ENCODE measurements at regions not wholly inside any gene's neighbourhood (a gene's known extent, or its start where the extent isn't known, plus 50 kb on each side); places are given as distances from the start of the nearest gene placed in this dataset.
"Not testable (repeated sequence)": the region's sequence is repeated elsewhere in the genome, so short reads cannot be mapped to it uniquely, and the experiment has no call there.

DNA sequence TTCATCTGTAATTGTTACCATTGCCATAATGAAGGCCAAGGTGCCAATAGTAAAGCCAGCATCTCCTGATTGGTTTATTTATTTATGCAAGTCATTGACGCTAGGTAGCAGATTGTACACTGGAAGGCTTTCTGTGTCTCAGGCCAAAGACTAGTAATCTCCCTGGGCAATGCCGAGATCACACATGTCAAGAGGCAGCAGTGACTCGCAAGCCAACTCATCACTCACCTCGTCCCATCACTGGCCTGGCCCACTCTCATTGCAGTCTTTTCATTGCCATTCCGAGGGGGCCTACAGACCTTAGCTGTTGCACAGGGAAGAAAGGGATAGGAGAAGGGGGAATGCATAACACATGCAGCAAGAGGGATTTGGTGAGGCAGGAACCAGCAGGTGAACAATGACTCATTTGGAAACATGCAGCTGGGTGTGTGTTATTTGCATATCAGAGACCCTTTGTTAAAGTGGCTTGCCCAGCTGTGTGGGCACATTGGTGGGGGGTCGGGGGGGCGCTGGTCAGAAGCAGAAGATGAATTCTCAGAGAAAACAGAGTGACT, 448.7 kb upstream of the HNRNPA3 start:
- Histone ChIP-seq H3K4me3 (no peak overlapping the region), H3K27ac (no peak overlapping the region)

- H3K4me3 ChIP-seq, result no peak overlapping the region
Measured at GRCh38 chr2:176764921-176765320, 447.7 kb upstream of the HNRNPA3 start.

DNA sequence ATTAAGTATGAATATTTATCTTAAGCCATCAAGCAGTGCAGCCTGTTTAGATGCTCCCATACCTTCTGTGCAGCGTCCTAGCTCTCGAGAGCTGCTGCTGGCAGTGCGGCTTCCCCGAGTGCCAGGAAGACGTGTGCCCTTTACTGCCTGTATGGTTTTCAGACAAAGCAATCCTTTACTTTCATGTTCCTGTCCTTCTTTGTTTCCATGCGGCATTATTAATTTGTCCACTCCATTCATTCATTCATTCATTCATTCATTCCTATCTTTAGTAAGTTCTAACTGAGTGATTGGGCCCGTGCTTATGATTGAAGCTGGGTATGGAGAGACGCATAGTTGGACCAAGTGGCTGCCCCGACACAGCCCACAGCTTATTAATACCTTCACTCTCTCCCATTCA, 446.6 kb upstream of the HNRNPA3 start:
- H3K27ac ChIP-seq, result no peak overlapping the region

More at GRCh38 chr2:176764921-176765320, 447.7 kb upstream of the HNRNPA3 start:
- H3K27ac ChIP-seq, result no peak overlapping the region

DNA sequence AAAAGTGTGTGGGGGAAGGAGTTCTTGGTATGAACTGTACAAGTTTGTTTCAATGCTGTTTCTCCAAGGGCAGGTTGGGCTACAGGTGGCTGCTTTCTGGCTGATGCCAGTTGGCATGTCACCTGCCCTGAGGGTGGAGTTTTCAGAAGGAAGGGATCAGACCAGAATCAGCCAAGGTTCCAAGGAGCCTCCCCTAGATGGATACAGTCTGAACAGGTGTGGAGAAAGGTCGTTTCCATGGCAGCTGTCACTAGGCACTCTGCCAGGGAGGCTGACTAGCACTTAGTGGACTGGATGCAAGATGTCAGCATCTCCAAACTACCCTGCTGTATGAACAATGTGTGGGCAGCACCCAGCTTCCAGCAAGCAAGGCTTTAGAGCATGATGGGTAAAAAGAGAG, 444.4 kb upstream of the HNRNPA3 start:
- Histone ChIP-seq H3K27ac (no peak overlapping the region), H3K4me3 (no peak overlapping the region)

More for the DNA sequence above, 446.6 kb upstream of the HNRNPA3 start:
- no peak overlapping the region for H3K4me3 ChIP-seq

- H3K4me3 ChIP-seq, result no peak overlapping the region
- no peak overlapping the region for H3K27ac ChIP-seq
Measured at GRCh38 chr2:176769021-176769420, 443.6 kb upstream of the HNRNPA3 start.

DNA sequence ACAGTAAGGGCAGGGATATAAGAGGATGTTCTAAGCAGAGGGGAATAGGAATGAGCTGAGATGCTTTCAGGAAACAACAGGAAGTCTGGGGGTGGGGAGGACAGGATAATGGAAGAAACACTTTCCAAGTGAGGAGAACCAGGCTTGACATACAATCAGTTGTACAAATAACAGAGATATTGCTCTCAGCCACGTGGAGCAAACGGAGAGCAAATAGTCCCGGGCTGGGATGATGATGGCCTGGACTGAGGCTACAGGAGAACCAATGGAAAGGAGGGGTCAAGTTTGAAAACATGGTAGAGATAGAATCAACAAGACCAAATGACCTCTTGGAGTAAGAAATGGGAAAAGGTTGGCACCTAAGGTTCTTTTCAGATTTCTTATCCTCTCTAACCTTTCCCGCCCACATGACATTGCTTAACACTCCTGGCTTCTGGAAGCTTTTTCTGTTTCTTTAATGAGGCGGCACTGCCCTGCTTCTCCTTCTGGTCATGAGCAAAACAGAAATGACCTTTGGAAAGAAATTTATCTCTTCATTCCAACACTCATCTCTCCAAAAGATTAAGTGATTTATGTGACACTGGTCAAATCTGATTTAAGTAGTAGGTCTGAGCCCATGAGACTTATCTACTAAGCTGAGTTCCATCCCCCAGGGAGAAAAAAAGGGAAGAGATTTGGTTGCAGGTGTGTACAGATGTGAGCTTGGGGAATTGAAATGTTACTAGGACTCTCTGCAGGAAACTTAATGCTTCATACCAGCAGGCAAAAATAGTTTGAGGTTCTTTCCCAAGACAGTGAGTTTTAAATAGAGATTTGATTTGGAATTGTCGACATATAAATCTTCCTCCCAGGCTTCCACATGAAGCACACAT, 442.9 kb upstream of the HNRNPA3 start:
- Histone ChIP-seq H3K4me3 (no peak overlapping the region), H3K27ac (no peak overlapping the region)

- H3K4me3 ChIP-seq, result no peak overlapping the region
- no peak overlapping the region for H3K27ac ChIP-seq
Measured at GRCh38 chr2:176772816-176773215, 439.8 kb upstream of the HNRNPA3 start.

GRCh38 chr2:176774766-176775451, 437.7 kb upstream of the HNRNPA3 start:
- no peak overlapping the region for H3K4me3 ChIP-seq
- H3K27ac ChIP-seq, result no peak overlapping the region

- Histone ChIP-seq H3K4me3 (no peak overlapping the region), H3K27ac (no peak overlapping the region)
Measured at GRCh38 chr2:176777262-176777661, 435.3 kb upstream of the HNRNPA3 start.

GRCh38 chr2:176779917-176780316, 432.7 kb upstream of the HNRNPA3 start:
- Histone ChIP-seq H3K27ac (no peak overlapping the region), H3K4me3 (no peak overlapping the region)

GRCh38 chr2:176780348-176780747, 432.2 kb upstream of the HNRNPA3 start:
- Histone ChIP-seq H3K27ac (no peak overlapping the region), H3K4me3 (no peak overlapping the region)

DNA sequence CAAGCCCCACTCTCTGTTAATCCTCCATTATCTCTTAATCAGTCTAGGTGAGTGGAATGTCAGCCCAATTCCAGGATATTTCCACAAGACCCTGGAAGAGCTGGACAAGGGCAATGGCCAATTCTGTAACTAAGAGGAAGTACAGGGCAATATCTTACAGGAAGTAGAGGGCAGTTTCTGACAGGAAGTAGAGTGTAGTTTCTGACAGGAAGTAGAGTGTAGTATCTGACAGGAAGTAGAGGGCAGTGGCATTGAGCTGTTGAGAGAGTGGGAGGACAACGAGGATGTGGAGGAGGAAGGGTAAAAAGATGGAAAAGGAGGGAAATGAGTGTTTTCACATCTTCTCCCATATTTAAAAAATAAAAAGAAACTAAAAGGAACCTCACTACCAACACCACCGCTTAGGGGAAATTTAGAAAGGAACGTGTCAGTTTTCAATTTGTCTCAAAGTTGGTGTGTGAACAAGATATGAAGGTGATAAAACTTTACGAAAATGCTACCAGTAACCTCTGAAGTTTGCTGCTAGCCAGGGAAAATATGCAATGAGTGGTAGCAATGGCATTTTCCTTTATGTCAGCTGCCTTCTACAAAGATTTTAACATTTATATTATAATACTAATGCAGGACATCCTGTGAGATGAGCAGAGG, 430.9 kb upstream of the HNRNPA3 start:
- Histone ChIP-seq H3K27ac (peak overlapping the region in 3 of 21 experiments; percentile 6 to 47 (median 45)), H3K4me3 (no peak overlapping the region)

GRCh38 chr2:176784633-176785200, 427.9 kb upstream of the HNRNPA3 start:
- H3K27ac ChIP-seq, result peak overlapping the region in 1 of 21 experiments; percentile 5
- no peak overlapping the region for H3K4me3 ChIP-seq

DNA sequence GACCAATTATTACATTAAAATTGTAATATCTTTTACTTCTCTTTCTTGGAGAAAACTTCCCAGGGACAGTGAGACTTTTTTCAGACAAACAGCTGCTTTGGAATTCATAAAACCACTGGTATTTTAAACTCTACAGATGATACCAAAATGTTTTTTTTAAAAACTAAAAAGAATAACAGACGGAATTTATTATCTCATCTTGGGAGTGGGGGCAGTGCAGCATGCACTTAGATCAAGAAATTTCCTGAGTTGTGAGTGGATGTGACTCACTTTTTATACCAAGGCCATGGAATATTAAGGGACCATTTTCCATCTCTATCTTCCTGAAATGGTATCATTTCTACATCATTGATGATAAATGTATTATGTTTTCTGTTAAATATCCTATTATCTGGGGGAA, 422.8 kb upstream of the HNRNPA3 start:
- no peak overlapping the region for H3K4me3 ChIP-seq
- H3K27ac ChIP-seq, result peak overlapping the region in 3 of 21 experiments; percentile 6 to 70 (median 48)

DNA sequence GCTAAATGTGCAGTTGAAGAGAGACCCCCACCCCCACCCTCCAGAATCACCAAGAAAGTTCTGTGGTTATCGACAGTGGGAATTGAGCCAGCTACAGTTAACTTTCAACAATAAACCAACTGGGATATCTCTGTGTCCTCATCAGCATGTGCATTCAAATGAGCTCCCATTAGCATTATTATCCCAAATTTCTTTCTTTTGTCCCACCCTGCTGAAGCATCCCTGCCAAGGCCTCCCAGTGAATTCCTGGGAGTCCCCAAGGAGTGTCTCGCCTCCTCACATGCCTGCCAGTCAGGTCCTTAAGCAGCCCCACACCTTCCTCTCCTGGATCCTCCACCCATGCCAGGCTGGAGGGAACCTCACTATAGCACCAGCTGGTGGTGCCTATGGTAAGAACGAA, 422.1 kb upstream of the HNRNPA3 start:
- Histone ChIP-seq H3K4me3 (no peak overlapping the region), H3K27ac (peak overlapping the region in 6 of 21 experiments; percentile 4 to 70 (median 38))

GRCh38 chr2:176793792-176794191, 418.8 kb upstream of the HNRNPA3 start:
- Histone ChIP-seq H3K27ac (peak overlapping the region in 3 of 21 experiments; percentile 9 to 20 (median 17)), H3K4me3 (no peak overlapping the region)

GRCh38 chr2:176794392-176794791, 418.2 kb upstream of the HNRNPA3 start:
- Histone ChIP-seq H3K4me3 (no peak overlapping the region), H3K27ac (peak overlapping the region in 1 of 21 experiments; percentile 9)

GRCh38 chr2:176795823-176796222, 416.8 kb upstream of the HNRNPA3 start:
- H3K27ac ChIP-seq, result no peak overlapping the region
- no peak overlapping the region for H3K4me3 ChIP-seq

DNA sequence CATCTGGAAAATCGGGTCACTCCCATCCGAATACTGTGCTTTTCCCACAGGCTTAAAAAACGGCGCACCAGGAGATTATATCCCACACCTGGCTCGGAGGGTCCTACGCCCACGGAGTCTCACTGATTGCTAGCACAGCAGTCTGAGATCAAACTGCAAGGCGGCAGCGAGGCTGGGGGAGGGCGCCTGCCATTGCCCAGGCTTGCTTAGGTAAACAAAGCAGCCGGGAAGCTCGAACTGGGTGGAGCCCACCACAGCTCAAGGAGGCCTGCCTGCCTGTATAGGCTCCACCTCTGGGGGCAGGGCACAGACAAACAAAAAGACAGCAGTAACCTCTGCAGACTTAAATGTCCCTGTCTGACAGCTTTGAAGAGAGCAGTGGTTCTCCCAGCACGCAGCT, 415.9 kb upstream of the HNRNPA3 start:
- H3K27ac ChIP-seq, H3K4me3 ChIP-seq: not testable (repeated sequence)

DNA sequence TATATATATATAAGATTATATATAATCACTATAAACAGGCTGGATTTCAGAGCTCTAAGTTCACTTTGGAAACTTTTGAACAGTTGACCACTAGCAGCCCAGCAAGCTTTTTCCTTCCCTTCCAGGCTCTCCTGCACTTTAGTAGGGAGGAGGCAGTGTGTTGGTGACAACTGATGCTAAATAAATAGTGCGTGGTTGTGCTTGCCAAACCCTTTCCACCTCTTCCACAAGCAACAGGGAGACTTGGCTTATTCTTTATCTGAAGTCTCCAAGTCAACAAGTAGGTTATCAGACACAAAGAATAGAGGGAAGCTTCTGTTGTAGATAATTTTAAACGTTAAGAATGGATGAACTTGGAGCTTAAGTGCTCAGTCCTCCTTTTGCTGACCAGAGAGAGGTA, 408.2 kb upstream of the HNRNPA3 start:
- H3K4me3 ChIP-seq, result no peak overlapping the region
- no peak overlapping the region for H3K27ac ChIP-seq
